ENCODE measurements at regions not wholly inside any gene's neighbourhood (a gene's known extent, or its start where the extent isn't known, plus 50 kb on each side); places are given as distances from the start of the nearest gene placed in this dataset.

GRCh38 chr10:29849886-29850285 lies 209.5 kb downstream of the JCAD start:
- RAD21 ChIA-PET (ENCODE audit: unreplicated experiment) = no interaction called here
- intact Hi-C loops (cut with micrococcal nuclease; ENCODE audit: unreplicated experiment) = no loop called here
- no peak overlapping the region for H2AFZ ChIP-seq (ENCODE audit: control insufficient read depth, low read depth, low read length)
- H3K9me3 ChIP-seq (replicated peaks; ENCODE audit: control insufficient read depth, insufficient read depth, low read length) = no peaks in the 10 kb centered on the region
- no TSS peak for BruUV-seq (replicated peaks)
- no peaks in the 10 kb centered on the region for H4K20me1 ChIP-seq (ENCODE audit: control insufficient read depth, insufficient read depth)
- H3K36me3 ChIP-seq (ENCODE audit: control insufficient read depth in 2 of 2, insufficient read depth in 2 of 2, low read length in 1 of 2) = no peaks in the 10 kb centered on the region
- no peaks in the 10 kb centered on the region; a peak in 1 of 4 replicates for H3K27me3 ChIP-seq (replicated peaks in 1 of 2; ENCODE audit: control insufficient read depth in 2 of 2, insufficient read depth in 2 of 2, low read length in 1 of 2)
- H3K79me2 ChIP-seq (ENCODE audit: control insufficient read depth, insufficient read depth, low read length) = no peaks in the 10 kb centered on the region
- POLR2A ChIA-PET = no interaction called here
- ATAC-seq (no peak), DNase-seq (ENCODE audit: low read depth, low spot score) (no peak), FAIRE-seq (no peak)
- H3K4me3 ChIP-seq = no peak overlapping the region
- H3K9ac ChIP-seq (ENCODE audit: control insufficient read depth, insufficient read depth, low read length) = no peak overlapping the region
- no peak overlapping the region for H3K4me2 ChIP-seq (ENCODE audit: control insufficient read depth, insufficient read depth)
- CTCF ChIA-PET = no interaction called here
- WGBS (ENCODE audit: insufficient coverage, insufficient replicate concordance, low lambda C conversion rate, missing lambda C conversion rate) = 47% methylated on average over 3 of the region's 3 CpGs
- no peak overlapping the region for H3K27ac ChIP-seq (ENCODE audit: control insufficient read depth, insufficient read depth)
- SMC1A ChIA-PET (ENCODE audit: uncharacterized antibody, unreplicated experiment) = interaction anchor here (1.4 kb wide), 1 partner anchor 14 kb away, joined by 3 read pairs; no protein-coding TSS in a partner anchor
- in situ Hi-C loops (cut with MboI) = no loop called here
- TF ChIP-seq TCF12 (IDR thresholded peaks at IDR 0.05; ENCODE audit: low read depth, low read length) = no peak
- TF ChIP-seq SUZ12 (IDR thresholded peaks at IDR 0.05; ENCODE audit: unreplicated experiment) = no peak
- TF ChIP-seq RAD51 (IDR thresholded peaks at IDR 0.05) = no peak
- TF ChIP-seq HDAC2 (IDR thresholded peaks at IDR 0.05) = no peak
- TF ChIP-seq IRF5 (IDR thresholded peaks at IDR 0.05; ENCODE audit: borderline replicate concordance) = no peak
- TF ChIP-seq CBX5 (IDR thresholded peaks at IDR 0.05; ENCODE audit: low read depth) = no peak
- TF ChIP-seq TCF7 (IDR thresholded peaks at IDR 0.05; ENCODE audit: borderline replicate concordance) = no peak
- no peak for TF ChIP-seq SMAD1 (IDR thresholded peaks at IDR 0.05; ENCODE audit: low read depth, partially characterized antibody)
- TF ChIP-seq CHD2 (IDR thresholded peaks at IDR 0.05; ENCODE audit: borderline replicate concordance, low read depth, low read length) = no peak
- no peak for TF ChIP-seq RBBP5 (conservative IDR thresholded peaks at IDR 0.05)
- TF ChIP-seq ZBTB11 (CRISPR knock-in tag; IDR thresholded peaks at IDR 0.05) = no peak
- TF ChIP-seq SRF (IDR thresholded peaks at IDR 0.05; ENCODE audit: low read depth in 2 of 2, low read length in 2 of 2) = no peak
- no peak for TF ChIP-seq MAX (IDR thresholded peaks at IDR 0.05; ENCODE audit: low read depth, low read length)
- no peak for TF ChIP-seq GABPA (IDR thresholded peaks at IDR 0.05; ENCODE audit: low read depth)
- no peak for TF ChIP-seq EP300 (IDR thresholded peaks at IDR 0.05; ENCODE audit: borderline replicate concordance in 1 of 2, control insufficient read depth in 1 of 2, low read depth in 2 of 2, low read length in 2 of 2)
- no peaks in the 10 kb centered on the region for H3K4me1 ChIP-seq (ENCODE audit: control insufficient read depth, insufficient read depth, low read length)
